ENCODE measurements at regions not wholly inside any gene's neighbourhood (a gene's known extent, or its start where the extent isn't known, plus 50 kb on each side); places are given as distances from the start of the nearest gene placed in this dataset.
"Not testable (repeated sequence)": the region's sequence is repeated elsewhere in the genome, so short reads cannot be mapped to it uniquely, and the experiment has no call there.

- peak; percentile 5 for DNase-seq
Measured at GRCh38 chr5:63553073-63553472, 409.2 kb downstream of the HTR1A start.

DNA sequence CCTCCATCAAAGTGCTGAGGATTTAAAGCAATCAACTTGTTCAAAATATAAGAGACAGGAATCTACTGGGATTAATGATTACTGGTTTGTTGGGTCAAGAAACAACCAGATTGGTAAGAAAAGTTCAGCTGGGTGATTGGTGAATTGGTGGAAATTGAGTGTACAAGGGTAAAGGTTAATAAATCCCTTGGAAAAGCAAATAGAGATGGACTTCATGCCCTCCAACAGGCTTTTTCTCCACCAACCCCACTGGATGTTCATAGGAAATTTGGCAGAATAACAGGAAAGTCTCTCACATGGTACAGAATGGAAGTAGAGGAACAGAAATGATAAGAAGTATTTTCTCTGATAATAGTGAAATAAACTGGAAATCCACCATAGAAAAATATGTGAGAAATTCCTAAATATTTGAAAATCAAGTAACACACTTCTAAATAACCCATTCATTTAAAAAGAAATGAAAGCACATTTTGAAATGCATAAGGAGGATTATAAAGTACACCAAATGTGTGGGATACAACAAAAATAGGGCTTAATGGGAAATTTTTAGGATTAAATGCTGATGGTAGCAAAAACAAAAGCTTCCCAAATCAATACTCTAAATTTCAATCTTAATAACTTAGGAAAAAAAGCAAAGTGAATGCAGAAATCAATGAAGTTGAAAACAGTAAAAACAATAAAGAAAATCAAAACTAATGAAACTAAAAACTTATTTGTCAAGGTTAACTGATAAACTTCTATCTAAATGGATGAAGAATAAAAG, 426.2 kb downstream of the HTR1A start:
- DNase-seq = no peak

DNA sequence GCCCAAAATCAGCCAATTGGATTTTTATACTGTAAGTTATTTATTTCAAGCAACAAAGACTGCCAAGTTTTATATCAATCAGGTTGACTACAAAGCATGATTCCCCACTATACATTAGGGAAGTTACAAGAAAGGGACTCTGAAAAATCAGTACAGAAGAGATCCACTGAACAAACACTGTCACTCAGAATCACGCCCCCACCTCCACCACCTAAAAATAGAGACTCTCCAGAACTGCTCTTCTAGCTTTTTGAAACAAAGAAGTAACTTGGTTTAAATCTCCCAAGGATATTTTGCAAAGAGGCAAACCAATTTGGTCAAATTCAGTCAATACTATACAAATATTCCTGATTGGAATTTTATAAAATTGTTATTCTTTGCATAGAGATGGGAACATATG, 438.0 kb downstream of the HTR1A start:
- no peak for DNase-seq

DNA sequence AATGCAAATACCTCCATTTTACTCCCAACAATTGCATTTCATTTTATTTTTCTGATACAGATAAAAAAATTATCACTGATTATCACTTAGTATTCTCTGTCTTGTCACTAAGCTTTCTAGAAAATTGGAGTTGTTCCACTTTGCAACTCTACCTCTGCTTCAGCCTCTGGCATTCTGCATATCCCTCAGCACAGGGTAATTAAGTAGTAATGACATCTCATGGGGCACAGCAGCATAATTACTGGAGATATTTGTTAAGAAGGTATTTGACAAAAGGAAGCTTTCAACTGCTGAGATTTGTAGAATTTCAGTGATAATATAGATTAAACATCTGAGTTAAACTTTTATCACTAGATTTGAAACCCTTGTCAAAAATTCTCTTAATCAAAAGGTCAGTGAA, 446.2 kb downstream of the HTR1A start:
- DNase-seq = peak; percentile 16

GRCh38 chr5:63500242-63500641, 462.0 kb downstream of the HTR1A start:
- no peak for DNase-seq

- DNase-seq = no peak
Measured at GRCh38 chr5:63495225-63495624, 467.0 kb downstream of the HTR1A start.

GRCh38 chr5:63483338-63483737, 478.9 kb downstream of the HTR1A start:
- DNase-seq = no peak

GRCh38 chr5:63473335-63473967, 488.8 kb downstream of the HTR1A start:
- no peak for DNase-seq

GRCh38 chr5:63456279-63456678, 506.0 kb downstream of the HTR1A start:
- peak; percentile 27 for DNase-seq

DNA sequence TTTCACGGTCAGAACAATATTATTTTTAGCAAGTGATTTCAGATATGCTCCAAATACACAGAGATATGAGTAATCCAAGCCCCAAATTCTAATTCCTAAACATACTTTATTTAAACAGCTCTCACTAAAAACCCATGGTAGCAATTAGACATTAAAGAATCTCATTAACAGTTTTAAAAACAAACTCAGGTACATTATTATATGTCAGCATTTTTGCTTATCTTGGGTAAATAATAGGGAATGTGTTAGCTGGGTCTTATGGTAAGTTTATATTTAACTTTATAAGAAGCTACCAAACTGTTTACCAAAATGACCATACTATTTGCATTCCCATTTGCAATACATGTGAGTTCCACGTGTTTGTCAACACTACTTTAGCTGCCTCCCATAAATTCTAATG, 511.1 kb downstream of the HTR1A start:
- no peak for DNase-seq

DNA sequence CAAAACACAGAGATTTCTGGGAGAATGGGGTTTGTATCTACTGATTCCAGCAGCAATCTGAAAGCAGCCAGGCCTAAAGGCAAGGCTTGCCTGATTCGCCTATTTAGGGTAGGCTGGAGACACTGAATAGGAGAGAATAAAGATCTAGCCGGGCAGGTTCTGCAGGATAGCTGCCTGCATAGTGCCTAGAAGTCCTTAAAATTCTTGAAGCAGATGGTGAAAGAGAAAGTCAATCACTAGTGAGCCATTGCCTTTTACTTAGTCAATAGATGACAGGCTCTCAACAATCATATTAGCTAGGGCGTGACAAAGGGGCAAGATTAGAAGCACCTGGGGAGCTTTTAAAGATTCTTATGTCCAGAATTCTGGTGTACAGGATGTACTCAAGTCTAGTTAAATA, 522.7 kb downstream of the HTR1A start:
- no peak for DNase-seq

GRCh38 chr5:63409737-63410136, 552.5 kb downstream of the HTR1A start:
- DNase-seq = no peak

DNA sequence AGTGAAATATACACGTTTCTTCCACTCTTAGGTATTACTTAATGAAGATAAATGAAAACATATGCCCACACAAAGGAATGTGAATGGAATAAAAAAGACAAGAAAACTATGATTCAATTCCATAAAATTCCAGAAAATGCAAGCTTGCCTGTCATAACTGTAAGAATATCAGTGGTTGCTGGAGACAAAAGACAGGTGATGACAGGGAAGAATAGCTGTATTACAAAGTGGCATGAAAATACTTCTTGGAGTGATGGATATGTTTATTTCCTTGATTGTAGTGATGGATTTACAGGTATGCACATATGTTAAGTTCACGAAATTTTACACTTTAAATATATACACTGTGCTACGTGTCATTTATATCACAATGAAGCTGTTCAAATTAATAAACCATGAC, 553.3 kb downstream of the HTR1A start:
- DNase-seq = no peak

DNA sequence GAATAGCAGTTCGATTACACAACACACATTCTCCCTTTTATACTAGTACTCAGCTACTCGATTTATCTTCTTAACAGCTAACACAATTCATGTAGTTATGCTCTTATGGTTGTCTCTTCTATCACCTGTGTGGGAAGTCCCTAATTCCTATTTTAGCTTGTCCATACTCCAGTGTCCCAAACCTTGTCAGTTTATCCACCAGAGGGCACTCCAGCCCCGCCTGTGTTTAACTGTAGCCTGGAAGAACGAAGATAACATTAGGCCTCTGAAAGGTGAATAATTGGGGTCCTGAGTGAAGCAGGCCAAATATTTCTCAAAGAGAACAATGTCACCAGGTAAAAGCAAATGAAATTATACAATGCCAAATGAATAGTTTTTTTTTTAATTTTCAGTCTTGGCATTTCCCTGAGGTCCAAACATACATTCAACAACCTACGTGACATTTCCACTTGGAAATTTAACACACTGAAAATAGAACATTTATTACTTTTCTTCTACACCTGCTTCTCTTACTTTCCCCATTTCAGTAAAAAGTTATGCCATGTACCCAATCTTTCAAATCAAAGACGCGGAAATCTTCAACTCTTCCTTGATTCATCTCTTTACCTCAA, 560.7 kb downstream of the HTR1A start:
- peak; percentile 70 for DNase-seq

- no peak for DNase-seq
Measured at GRCh38 chr5:63400079-63400478, 562.2 kb downstream of the HTR1A start.

- peak; percentile 2 for DNase-seq
Measured at GRCh38 chr5:63398346-63398745, 563.9 kb downstream of the HTR1A start.

- not testable (repeated sequence) for DNase-seq
Measured at GRCh38 chr5:63388188-63388587, 574.1 kb downstream of the HTR1A start.

GRCh38 chr5:63375851-63376250, 586.4 kb downstream of the HTR1A start:
- DNase-seq = no peak

GRCh38 chr5:63374085-63374484, 588.2 kb downstream of the HTR1A start:
- DNase-seq = no peak

GRCh38 chr5:63351164-63351563, 611.1 kb downstream of the HTR1A start:
- no peak for DNase-seq

DNA sequence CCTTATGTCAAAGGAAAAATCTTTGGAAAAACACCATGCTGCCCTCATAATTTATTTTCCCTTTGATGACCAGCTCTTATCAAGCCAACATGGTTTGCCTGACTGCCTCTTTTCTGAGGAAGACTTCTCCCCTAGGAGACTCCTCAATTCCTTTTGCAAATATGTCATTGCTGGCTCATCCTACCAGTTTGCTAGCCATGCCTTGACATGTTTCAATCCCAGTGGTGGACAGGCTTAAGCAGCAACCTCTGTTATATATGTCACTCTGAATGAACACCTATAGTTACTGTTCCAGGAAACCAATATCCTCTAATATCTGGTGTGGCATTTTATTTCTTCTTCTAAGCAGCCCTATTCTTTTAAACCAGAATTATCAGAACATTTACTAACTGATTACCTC, 615.8 kb downstream of the HTR1A start:
- DNase-seq = no peak

GRCh38 chr5:63341442-63341841, 620.8 kb downstream of the HTR1A start:
- no peak for DNase-seq

DNA sequence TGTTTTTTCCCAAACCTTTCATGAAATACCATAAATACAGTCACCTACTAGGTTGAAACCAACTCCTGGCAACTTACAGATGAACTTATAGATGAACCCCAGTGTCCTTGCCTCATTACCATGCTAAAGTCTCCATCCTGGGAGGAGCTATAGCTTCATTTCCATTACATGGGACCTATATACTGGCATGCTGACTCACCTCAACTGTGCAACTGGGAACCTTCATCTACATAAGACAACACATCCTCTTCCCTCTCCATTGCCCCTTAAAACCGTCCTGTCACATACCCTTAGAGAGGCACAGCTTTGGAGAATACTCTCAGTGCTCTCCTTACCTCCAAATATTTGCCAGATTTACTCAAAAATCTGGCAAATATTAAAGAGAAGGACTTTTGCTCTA, 638.3 kb downstream of the HTR1A start:
- DNase-seq = no peak

GRCh38 chr5:63314551-63314950, 647.7 kb downstream of the HTR1A start:
- no peak for DNase-seq
